ENCODE measurements at regions not wholly inside any gene's neighbourhood (a gene's known extent, or its start where the extent isn't known, plus 50 kb on each side); places are given as distances from the start of the nearest gene placed in this dataset.

DNA sequence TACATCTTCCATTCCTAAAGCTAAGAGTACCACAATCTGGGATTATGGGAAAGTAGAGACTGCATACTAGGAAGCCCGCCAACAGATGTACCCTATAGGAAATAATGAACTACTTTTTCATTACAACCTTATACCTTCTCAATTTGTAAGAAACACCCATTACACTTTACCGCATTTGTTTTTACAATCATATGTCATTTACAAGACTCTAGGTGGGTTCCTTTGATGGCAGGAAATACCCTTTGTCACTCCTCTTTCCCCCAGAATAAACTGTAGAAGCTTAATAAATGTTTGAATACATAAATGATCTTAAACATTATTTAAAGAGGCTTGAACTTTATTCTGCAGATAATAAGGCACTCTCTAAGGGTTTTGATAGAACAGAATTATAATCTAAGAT is 150.1 kb upstream of the TGFBR2 start:
- Histone ChIP-seq H3K4me1 (replicated peaks in 1 of 4; ENCODE audit: control insufficient read depth in 3 of 4, insufficient read depth in 4 of 4, low read length in 3 of 4) (no peaks in the 10 kb centered on the region), H2BK12ac (ENCODE audit: low read depth, low read length) (no peak overlapping the region), H3K4ac (replicated peaks; ENCODE audit: insufficient read length, low read depth, low read length) (no peak overlapping the region), H3K23ac (ENCODE audit: insufficient read length) (no peak overlapping the region), H3K79me2 (ENCODE audit: control insufficient read depth in 1 of 2, insufficient read depth in 2 of 2, low read length in 2 of 2) (no peaks in the 10 kb centered on the region), H3K14ac (ENCODE audit: insufficient read length) (no peak overlapping the region), H2BK120ac (replicated peaks; ENCODE audit: low read depth, low read length) (no peak overlapping the region), H3K9ac (replicated peaks in 1 of 4; ENCODE audit: extremely low read depth in 1 of 4, low read depth in 3 of 4, low read length in 3 of 4) (no peak overlapping the region), H3K27me3 (replicated peaks in 1 of 4; ENCODE audit: control insufficient read depth in 3 of 4, extremely low read depth in 1 of 4, insufficient read depth in 3 of 4, low read length in 3 of 4) (no peaks in the 10 kb centered on the region), H3K4me3 (ENCODE audit: extremely low read depth in 1 of 4, insufficient read depth in 2 of 4, low read depth in 3 of 4, low read length in 4 of 4) (no peak overlapping the region), H3K27ac (ENCODE audit: low read depth, low read length) (no peak overlapping the region), H2BK20ac (ENCODE audit: low read length) (no peak overlapping the region), H3K4me2 (ENCODE audit: insufficient read depth in 1 of 2, low read depth in 2 of 2, low read length in 2 of 2) (no peak overlapping the region), H3K18ac (ENCODE audit: extremely low read depth, low read length) (no peak overlapping the region), H3K79me1 (ENCODE audit: low read depth, low read length) (no peaks in the 10 kb centered on the region), H4K5ac (ENCODE audit: insufficient read length, low read depth, low read length) (no peak overlapping the region), H3K56ac (replicated peaks; ENCODE audit: insufficient read length, low read depth, low read length) (no peak overlapping the region), H4K91ac (replicated peaks; ENCODE audit: insufficient read length, low read length) (no peak overlapping the region), H2BK15ac (ENCODE audit: low read length) (no peak overlapping the region), H2AK5ac (ENCODE audit: low read depth, low read length) (no peak overlapping the region), H4K20me1 (replicated peaks in 1 of 2; ENCODE audit: control insufficient read depth in 1 of 2, insufficient read depth in 2 of 2, low read length in 2 of 2) (no peaks in the 10 kb centered on the region), H3K36me3 (ENCODE audit: control insufficient read depth in 2 of 4, insufficient read depth in 4 of 4, low read length in 3 of 4) (no peaks in the 10 kb centered on the region), H2BK5ac (ENCODE audit: low read depth, low read length) (no peak overlapping the region), H2AFZ (ENCODE audit: low read length) (no peak overlapping the region), H4K8ac (ENCODE audit: extremely low read depth, insufficient read depth, low read length) (no peak overlapping the region), H3K23me2 (ENCODE audit: low read depth, low read length) (no peaks in the 10 kb centered on the region), H3K9me3 (ENCODE audit: insufficient read depth in 2 of 2, low read depth in 1 of 2, low read length in 1 of 2) (no peaks in the 10 kb centered on the region)
- CTCF ChIA-PET (ENCODE audit: partially characterized antibody) = interaction anchor here (0.6 kb wide), 1 partner anchor 1779 kb away, joined by 3 read pairs; no protein-coding TSS in a partner anchor
- DNase-seq (ENCODE audit: low read depth in 1 of 2, low spot score in 2 of 2) = no peak
- 93 to 100% methylated on average over 1 to 2 of the region's 2 CpGs for WGBS, 2 experiments (ENCODE audit: extremely low coverage in 1 of 2, insufficient coverage in 1 of 2, insufficient read length in 1 of 2, insufficient replicate concordance in 2 of 2, low coverage in 1 of 2, low lambda C conversion rate in 2 of 2, missing lambda C conversion rate in 1 of 2)
- TF ChIP-seq SIN3A (conservative IDR thresholded peaks at IDR 0.05 in 1 of 2, IDR thresholded peaks at IDR 0.05 in 1 of 2; ENCODE audit: low read depth in 1 of 2, low read length in 2 of 2) = no peak
- TF ChIP-seq RNF2 (IDR thresholded peaks at IDR 0.05; ENCODE audit: borderline replicate concordance, low read depth, low read length, missing control alignments, poor library complexity, severe bottlenecking) = no peak
- TF ChIP-seq SP4 (IDR thresholded peaks at IDR 0.05; ENCODE audit: low read length) = no peak
- TF ChIP-seq JUN (IDR thresholded peaks at IDR 0.05; ENCODE audit: low read depth, low read length) = no peak
- TF ChIP-seq CEBPB (IDR thresholded peaks at IDR 0.05; ENCODE audit: low read depth, low read length) = no peak
- no peak for TF ChIP-seq SP2 (IDR thresholded peaks at IDR 0.05; ENCODE audit: low read length)
- no peak for TF ChIP-seq RBBP5 (IDR thresholded peaks at IDR 0.05; ENCODE audit: borderline replicate concordance, low read depth, low read length)
- TF ChIP-seq, protein P1, sequence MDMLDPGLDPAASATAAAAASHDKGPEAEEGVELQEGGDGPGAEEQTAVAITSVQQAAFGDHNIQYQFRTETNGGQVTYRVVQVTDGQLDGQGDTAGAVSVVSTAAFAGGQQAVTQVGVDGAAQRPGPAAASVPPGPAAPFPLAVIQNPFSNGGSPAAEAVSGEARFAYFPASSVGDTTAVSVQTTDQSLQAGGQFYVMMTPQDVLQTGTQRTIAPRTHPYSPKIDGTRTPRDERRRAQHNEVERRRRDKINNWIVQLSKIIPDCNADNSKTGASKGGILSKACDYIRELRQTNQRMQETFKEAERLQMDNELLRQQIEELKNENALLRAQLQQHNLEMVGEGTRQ (IDR thresholded peaks at IDR 0.05; ENCODE audit: low read length) = no peak
- TF ChIP-seq CTBP2 (IDR thresholded peaks at IDR 0.05; ENCODE audit: borderline replicate concordance, insufficient read depth, insufficient read length, low read length) = no peak
- FAIRE-seq = no peak
- POLR2A ChIA-PET (ENCODE audit: partially characterized antibody) = no interaction called here
